GM19467 (cell line): ENCODE measurements at regions not wholly inside any gene's neighbourhood (a gene's known extent, or its start where the extent isn't known, plus 50 kb on each side); places are given as distances from the start of the nearest gene placed in this dataset.

Source experiments
- ATAC-seq: cut with Tn5 transposase; IDR thresholded peaks from one replicate; pipeline ENCODE4 v1.9.1; 2021; ENCODE audit warnings: mild to moderate bottlenecking, moderate library complexity; ENCODE audit not compliant: unreplicated experiment

DNA sequence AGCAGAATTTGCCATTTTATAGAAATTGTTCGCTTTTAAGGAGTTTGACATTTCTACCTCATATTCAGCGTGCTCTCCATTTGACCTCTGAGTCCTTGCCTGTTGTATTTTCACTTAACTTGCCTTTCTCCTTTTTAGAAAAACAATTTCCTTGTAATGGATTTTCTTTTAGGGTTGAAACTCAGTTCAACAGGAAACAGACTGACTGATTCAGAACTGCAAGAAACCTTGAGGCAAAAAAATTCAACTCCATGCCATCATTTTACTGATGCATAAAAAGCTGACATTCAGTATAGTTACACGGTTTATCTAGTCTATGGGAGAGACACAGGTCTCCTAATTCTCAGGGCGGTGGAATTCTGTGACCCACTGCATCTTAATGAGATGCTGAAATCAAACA is 59.8 kb downstream of the MRPS30 start:
- ATAC-seq = no peak

GRCh38 chr5:44869928-44870327 is 61.2 kb downstream of the MRPS30 start:
- no peak for ATAC-seq

- no peak for ATAC-seq
Measured at GRCh38 chr5:44870430-44870829, 61.7 kb downstream of the MRPS30 start.

DNA sequence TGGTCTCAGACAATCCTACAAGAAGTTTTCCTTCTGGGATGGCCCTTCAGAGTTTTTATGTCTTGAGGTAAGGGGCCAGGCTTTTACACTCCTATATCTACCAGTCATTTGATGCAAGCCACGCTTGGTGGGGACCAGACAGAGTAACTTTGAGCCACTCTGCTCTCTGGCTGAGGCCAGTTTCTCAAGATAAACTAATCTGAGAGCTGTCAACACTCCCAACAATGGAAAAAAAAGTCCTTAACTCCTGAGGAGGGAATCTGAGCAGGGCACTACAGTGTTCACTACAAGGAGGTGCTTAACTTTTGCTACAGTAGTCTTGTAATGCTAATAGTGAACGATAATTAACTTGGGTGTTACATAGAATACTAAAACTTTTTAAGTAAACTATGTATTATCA is 62.7 kb downstream of the MRPS30 start:
- ATAC-seq = no peak

DNA sequence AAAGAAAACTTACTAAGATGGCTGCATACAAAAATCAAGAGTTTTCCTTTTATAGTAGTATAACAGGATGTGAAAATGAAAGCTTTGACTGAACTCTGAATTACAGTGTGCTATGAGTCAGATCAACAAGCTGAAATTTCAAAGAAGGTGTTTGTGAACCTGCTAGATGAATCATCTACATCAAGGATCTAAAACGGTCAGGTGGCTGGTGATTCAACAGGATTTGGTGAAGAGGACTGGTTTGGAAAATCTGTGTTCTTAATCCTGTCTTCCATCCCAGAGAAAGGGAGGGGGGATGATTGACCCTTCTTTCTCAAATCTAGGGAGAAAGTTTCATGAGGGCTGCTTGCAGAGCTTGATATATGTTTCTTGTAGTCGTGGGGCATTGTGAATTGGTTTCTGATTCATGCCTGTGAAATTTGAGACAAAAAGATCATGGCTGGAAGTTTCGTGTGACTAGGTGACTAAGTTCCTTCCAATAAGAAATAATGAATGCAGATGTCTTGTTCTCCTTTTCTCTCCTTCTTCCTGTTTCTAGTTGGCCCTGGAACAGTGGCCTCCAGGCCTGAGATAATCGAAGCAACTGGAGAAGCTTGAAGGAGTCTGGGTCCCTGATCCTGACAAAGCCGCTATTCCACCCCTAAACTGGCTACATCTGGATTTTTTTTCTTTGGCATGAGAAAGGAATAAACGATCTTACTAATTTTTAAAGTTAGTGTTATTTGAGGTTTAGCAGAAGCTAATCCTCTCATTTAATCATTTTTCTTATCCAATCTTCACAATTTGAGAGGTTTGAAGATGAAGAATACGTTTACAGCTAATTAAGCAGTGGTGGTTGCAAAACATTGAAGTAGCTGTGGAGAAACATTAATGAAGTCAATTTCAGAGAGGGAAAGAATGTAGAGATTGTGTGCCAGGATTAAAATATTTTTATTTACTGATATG is 67.2 kb downstream of the MRPS30 start:
- peak; percentile 100 for ATAC-seq

GRCh38 chr5:44881266-44881665 is 72.5 kb downstream of the MRPS30 start:
- ATAC-seq = no peak

- ATAC-seq = no peak
Measured at GRCh38 chr5:44884036-44884435, 75.3 kb downstream of the MRPS30 start.

- peak; percentile 91 for ATAC-seq
Measured at GRCh38 chr5:44885903-44886302, 77.2 kb downstream of the MRPS30 start.

GRCh38 chr5:44887722-44888121 is 79.0 kb downstream of the MRPS30 start:
- ATAC-seq = no peak

GRCh38 chr5:44888435-44888834 is 79.7 kb downstream of the MRPS30 start:
- ATAC-seq = no peak

- ATAC-seq = no peak
Measured at GRCh38 chr5:44891116-44891515, 82.4 kb downstream of the MRPS30 start.

DNA sequence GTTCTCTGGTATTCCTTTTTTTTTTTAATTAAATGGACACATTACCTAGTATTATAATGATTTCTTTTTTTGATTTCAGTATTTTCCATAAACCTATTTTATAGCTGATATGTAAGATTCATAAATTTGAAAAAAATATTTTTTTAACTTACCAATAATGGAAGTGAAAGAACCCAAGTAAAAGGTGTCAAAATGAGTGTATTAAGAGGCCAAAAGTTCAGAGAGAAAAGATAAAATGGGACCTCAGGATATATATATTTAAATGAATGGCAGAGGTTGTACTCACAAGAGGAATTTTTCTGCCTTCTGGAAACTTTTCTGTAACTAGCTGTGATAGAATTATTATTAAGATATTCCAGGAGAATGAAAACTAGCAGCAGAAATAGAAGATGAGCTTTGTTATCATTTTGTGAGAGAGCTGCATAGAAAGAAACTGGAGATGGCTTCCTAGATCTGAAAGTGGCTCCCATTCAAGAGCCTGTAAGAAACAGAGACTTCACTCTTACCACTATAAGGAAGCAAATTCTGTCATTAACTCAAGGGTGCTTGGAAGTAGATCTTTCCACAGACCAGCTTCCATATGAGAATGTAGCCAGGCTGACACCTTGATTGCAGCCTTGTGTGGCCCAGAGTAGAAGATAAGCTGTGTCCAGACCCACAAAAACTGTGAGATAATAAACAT is 91.7 kb downstream of the MRPS30 start:
- ATAC-seq = no peak

- no peak for ATAC-seq
Measured at GRCh38 chr5:44907396-44907795, 98.6 kb downstream of the MRPS30 start.

- ATAC-seq = no peak
Measured at GRCh38 chr5:44909004-44909403, 100.3 kb downstream of the MRPS30 start.

DNA sequence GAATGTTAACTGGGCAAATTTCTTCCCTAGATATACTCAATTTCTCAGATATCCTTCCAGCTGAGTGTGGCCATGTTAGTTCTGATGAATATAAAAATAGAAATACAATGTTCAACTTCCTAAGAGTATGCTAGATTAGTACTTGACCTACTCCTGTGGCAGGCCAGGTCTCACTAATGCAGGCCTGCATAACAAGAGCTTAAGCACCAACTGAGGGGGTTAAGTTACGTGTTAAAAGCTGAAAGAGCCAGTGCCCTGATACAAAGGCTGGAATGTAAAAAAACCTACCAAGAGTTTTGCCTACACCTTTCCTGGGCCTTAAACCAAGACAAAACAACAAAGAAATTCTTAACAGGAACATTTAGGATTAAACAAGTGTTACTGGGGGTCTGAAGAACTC is 102.8 kb downstream of the MRPS30 start:
- ATAC-seq = no peak

GRCh38 chr5:44914221-44914620 is 105.5 kb downstream of the MRPS30 start:
- ATAC-seq = no peak

DNA sequence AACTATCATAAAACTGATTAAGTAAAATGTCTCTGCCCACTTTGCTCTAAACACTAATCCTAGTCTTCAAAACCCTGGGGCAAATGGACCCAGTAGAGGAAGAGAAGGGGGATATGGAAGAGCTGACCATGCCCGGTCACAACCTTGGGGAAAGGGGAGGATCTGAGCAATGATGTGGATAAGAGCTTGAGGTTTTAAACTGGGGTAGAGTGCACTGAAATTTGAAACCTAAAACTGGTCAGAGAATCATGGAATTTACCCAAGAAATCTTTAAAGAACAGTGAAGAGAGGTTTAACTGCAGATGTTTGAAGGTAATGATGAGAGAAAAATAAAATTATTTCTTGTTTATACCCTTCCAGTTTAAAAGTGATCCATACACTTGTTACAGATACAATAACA is 110.8 kb downstream of the MRPS30 start:
- ATAC-seq = no peak

- no peak for ATAC-seq
Measured at GRCh38 chr5:44927115-44927733, 118.5 kb downstream of the MRPS30 start.

DNA sequence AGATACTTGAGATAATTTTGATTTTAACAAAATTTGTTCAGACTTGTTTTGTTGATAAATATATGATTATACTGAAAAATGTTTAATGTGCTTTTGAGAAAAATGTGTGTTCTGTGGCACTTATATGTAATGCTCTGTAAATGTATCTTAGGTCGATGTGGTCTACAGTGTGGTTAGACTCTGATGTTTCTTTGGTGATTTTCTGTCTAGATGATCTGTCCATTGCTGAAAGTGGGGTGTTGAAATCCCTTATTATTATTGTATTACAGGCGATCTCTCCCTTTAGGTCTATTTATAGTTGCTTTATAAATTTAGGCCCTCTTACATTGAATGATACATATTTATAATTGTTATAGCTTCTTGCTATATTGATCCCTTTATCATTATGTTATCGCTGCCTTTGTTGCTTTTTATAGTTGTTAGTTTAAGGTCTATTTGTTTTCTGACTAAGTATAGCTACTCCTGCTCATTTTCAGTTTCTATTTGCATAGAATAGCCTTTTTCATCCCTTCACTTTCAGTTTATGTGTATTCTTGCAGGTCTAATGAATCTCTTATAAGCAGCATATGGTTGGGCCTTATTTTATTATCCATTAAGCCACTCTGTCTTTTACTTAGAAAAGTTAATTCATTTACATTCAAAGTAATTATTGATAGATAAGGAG is 124.3 kb downstream of the MRPS30 start:
- ATAC-seq = peak; percentile 96

- peak; percentile 24 for ATAC-seq
Measured at GRCh38 chr5:44933686-44934085, 124.9 kb downstream of the MRPS30 start.

- no peak for ATAC-seq
Measured at GRCh38 chr5:44935262-44935661, 126.5 kb downstream of the MRPS30 start.
